ENCODE measurements at regions not wholly inside any gene's neighbourhood (a gene's known extent, or its start where the extent isn't known, plus 50 kb on each side); places are given as distances from the start of the nearest gene placed in this dataset.

- DNase-seq (ENCODE audit: low spot score): no peak
- Histone ChIP-seq H3K27me3 (ENCODE audit: control insufficient read depth in 4 of 4, insufficient read depth in 4 of 4, low read length in 3 of 4) (no peaks in the 10 kb centered on the region), H3K36me3 (ENCODE audit: control insufficient read depth in 4 of 4, insufficient read depth in 3 of 4, low read depth in 1 of 4, low read length in 3 of 4) (no peaks in the 10 kb centered on the region), H3K4me3 (ENCODE audit: low read depth in 1 of 3, low read length in 3 of 3) (no peak overlapping the region), H3K9ac (ENCODE audit: low read depth in 1 of 2, low read length in 2 of 2) (no peak overlapping the region), H3K4me1 (ENCODE audit: control insufficient read depth in 4 of 4, insufficient read depth in 4 of 4, low read length in 3 of 4) (no peaks in the 10 kb centered on the region), H3K27ac (ENCODE audit: low read depth in 1 of 2, low read length in 2 of 2) (no peak overlapping the region), H3K9me3 (ENCODE audit: control insufficient read depth in 4 of 4, low read length in 3 of 4) (no peaks in the 10 kb centered on the region)
- WGBS: 24% methylated on average over 1 of the region's 1 CpG
- TF ChIP-seq RAD21 (IDR thresholded peaks at IDR 0.05) (peak; percentile 13 to 24), CTCF (IDR thresholded peaks at IDR 0.05; ENCODE audit: low read depth, low read length, missing input control) (no peak), MAX (IDR thresholded peaks at IDR 0.05) (no peak), TAF1 (conservative IDR thresholded peaks at IDR 0.05) (no peak), YY1 (IDR thresholded peaks at IDR 0.05) (peak; percentile 28), EGR1 (IDR thresholded peaks at IDR 0.05; ENCODE audit: low read depth in 2 of 2) (no peak), RXRA (IDR thresholded peaks at IDR 0.05) (peak in 1 of 2 donors; percentile 18), HNF4G (IDR thresholded peaks at IDR 0.05) (peak; percentile 44), ZBTB33 (IDR thresholded peaks at IDR 0.05) (no peak), ATF3 (IDR thresholded peaks at IDR 0.05) (no peak), REST (IDR thresholded peaks at IDR 0.05) (no peak), FOXA2 (IDR thresholded peaks at IDR 0.05) (no peak), FOXA1 (IDR thresholded peaks at IDR 0.05) (no peak), SP1 (IDR thresholded peaks at IDR 0.05) (peak; percentile 26), HNF4A (conservative IDR thresholded peaks at IDR 0.05) (peak; percentile 77 to 81), NR2F2 (IDR thresholded peaks at IDR 0.05) (no peak)
Measured at GRCh38 chr13:57017357-57017756, 123.4 kb upstream of the PRR20A start.

GRCh38 chr13:57018915-57019314 lies 121.8 kb upstream of the PRR20A start:
- H3K27me3 ChIP-seq (ENCODE audit: control insufficient read depth in 4 of 4, insufficient read depth in 4 of 4, low read length in 3 of 4): no peaks in the 10 kb centered on the region
- no peak overlapping the region for H3K9ac ChIP-seq (ENCODE audit: low read depth in 1 of 2, low read length in 2 of 2)
- H3K9me3 ChIP-seq (ENCODE audit: control insufficient read depth in 4 of 4, low read length in 3 of 4): no peaks in the 10 kb centered on the region
- no peaks in the 10 kb centered on the region for H3K4me1 ChIP-seq (ENCODE audit: control insufficient read depth in 4 of 4, insufficient read depth in 4 of 4, low read length in 3 of 4)
- WGBS: 74% methylated on average over 8 of the region's 8 CpGs
- DNase-seq (ENCODE audit: low spot score): no peak
- H3K27ac ChIP-seq (ENCODE audit: low read depth in 1 of 2, low read length in 2 of 2): no peak overlapping the region
- TF ChIP-seq ZBTB33 (IDR thresholded peaks at IDR 0.05) (no peak), ATF3 (IDR thresholded peaks at IDR 0.05) (no peak), HNF4A (conservative IDR thresholded peaks at IDR 0.05) (no peak), RXRA (IDR thresholded peaks at IDR 0.05) (no peak), HNF4G (IDR thresholded peaks at IDR 0.05) (no peak), EGR1 (IDR thresholded peaks at IDR 0.05; ENCODE audit: low read depth in 2 of 2) (no peak), FOXA2 (IDR thresholded peaks at IDR 0.05) (no peak), SP1 (IDR thresholded peaks at IDR 0.05) (no peak), JUND (IDR thresholded peaks at IDR 0.05) (no peak), RAD21 (IDR thresholded peaks at IDR 0.05) (no peak)
- no peaks in the 10 kb centered on the region for H3K36me3 ChIP-seq (ENCODE audit: control insufficient read depth in 4 of 4, insufficient read depth in 3 of 4, low read depth in 1 of 4, low read length in 3 of 4)
- H3K4me3 ChIP-seq (ENCODE audit: low read depth in 1 of 3, low read length in 3 of 3): no peak overlapping the region
